ENCODE measurements at regions not wholly inside any gene's neighbourhood (a gene's known extent, or its start where the extent isn't known, plus 50 kb on each side); places are given as distances from the start of the nearest gene placed in this dataset.

- DNase-seq: peak; percentile 64
Observed at GRCh38 chrX:20595928-20596575, 329.3 kb upstream of the RPS6KA3 start.

GRCh38 chrX:20594985-20595384 lies 328.3 kb upstream of the RPS6KA3 start:
- no peak for DNase-seq

- DNase-seq: no peak
Observed at GRCh38 chrX:20593836-20594235, 327.1 kb upstream of the RPS6KA3 start.

GRCh38 chrX:20593402-20593801 lies 326.7 kb upstream of the RPS6KA3 start:
- DNase-seq: no peak

- no peak for DNase-seq
Observed at GRCh38 chrX:20591246-20591645, 324.5 kb upstream of the RPS6KA3 start.

GRCh38 chrX:20585782-20586181 lies 319.1 kb upstream of the RPS6KA3 start:
- no peak for DNase-seq

- no peak for DNase-seq
Observed at GRCh38 chrX:20571611-20572010, 304.9 kb upstream of the RPS6KA3 start.

- no peak for DNase-seq
Observed at GRCh38 chrX:20567108-20567507, 300.4 kb upstream of the RPS6KA3 start.

GRCh38 chrX:20547611-20548051 lies 280.9 kb upstream of the RPS6KA3 start:
- DNase-seq: no peak

- DNase-seq: no peak
Observed at GRCh38 chrX:20545538-20545937, 278.8 kb upstream of the RPS6KA3 start.

- no peak for DNase-seq
Observed at GRCh38 chrX:20542072-20542471, 275.4 kb upstream of the RPS6KA3 start.

GRCh38 chrX:20538974-20539373 lies 272.3 kb upstream of the RPS6KA3 start:
- no peak for DNase-seq

- no peak for DNase-seq
Observed at GRCh38 chrX:20531667-20532066, 265.0 kb upstream of the RPS6KA3 start.

- DNase-seq: peak; percentile 72
Observed at GRCh38 chrX:20530406-20530921, 263.8 kb upstream of the RPS6KA3 start.

- DNase-seq: no peak
Observed at GRCh38 chrX:20529711-20530110, 263.0 kb upstream of the RPS6KA3 start.

GRCh38 chrX:20529301-20529700 lies 262.6 kb upstream of the RPS6KA3 start:
- no peak for DNase-seq

GRCh38 chrX:20527558-20528011 lies 260.9 kb upstream of the RPS6KA3 start:
- DNase-seq: no peak

GRCh38 chrX:20527041-20527440 lies 260.3 kb upstream of the RPS6KA3 start:
- DNase-seq: no peak

GRCh38 chrX:20523626-20524312 lies 257.1 kb upstream of the RPS6KA3 start:
- no peak for DNase-seq

- no peak for DNase-seq
Observed at GRCh38 chrX:20522420-20522819, 255.7 kb upstream of the RPS6KA3 start.

GRCh38 chrX:20521222-20521621 lies 254.5 kb upstream of the RPS6KA3 start:
- no peak for DNase-seq

GRCh38 chrX:20519826-20520225 lies 253.1 kb upstream of the RPS6KA3 start:
- no peak for DNase-seq

- no peak for DNase-seq
Observed at GRCh38 chrX:20519146-20519545, 252.4 kb upstream of the RPS6KA3 start.

- DNase-seq: no peak
Observed at GRCh38 chrX:20517565-20517964, 250.9 kb upstream of the RPS6KA3 start.

Data from activated CD8-positive, alpha-beta memory T cell treated with anti-CD3 and anti-CD28 coated beads, Interleukin-2, amount 50 U/mL, for 48 hours (primary cell).